ENCODE measurements at regions not wholly inside any gene's neighbourhood (a gene's known extent, or its start where the extent isn't known, plus 50 kb on each side); places are given as distances from the start of the nearest gene placed in this dataset.
"Not testable (repeated sequence)": the region's sequence is repeated elsewhere in the genome, so short reads cannot be mapped to it uniquely, and the experiment has no call there.

DNA sequence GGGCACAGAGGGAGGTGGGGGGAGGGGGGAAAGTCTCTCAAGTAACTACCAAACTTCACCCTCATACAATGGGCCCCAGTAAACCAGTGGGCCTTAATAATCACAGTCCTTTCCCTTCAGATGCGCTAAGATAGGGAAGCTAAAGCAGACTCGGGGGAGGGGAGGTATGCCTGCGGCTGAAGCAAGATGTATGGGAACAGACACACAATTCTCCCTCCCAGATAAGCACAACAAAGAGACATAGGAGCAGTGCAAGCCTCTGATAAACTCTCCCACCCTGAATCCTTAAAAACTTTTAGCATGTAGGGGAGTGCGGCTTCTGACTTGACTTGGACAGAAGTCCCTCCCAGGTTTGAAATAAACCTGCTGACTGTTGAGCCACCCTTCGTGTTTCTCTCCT, 54.7 kb downstream of the PROP1 start:
- not testable (repeated sequence) for FAIRE-seq

DNA sequence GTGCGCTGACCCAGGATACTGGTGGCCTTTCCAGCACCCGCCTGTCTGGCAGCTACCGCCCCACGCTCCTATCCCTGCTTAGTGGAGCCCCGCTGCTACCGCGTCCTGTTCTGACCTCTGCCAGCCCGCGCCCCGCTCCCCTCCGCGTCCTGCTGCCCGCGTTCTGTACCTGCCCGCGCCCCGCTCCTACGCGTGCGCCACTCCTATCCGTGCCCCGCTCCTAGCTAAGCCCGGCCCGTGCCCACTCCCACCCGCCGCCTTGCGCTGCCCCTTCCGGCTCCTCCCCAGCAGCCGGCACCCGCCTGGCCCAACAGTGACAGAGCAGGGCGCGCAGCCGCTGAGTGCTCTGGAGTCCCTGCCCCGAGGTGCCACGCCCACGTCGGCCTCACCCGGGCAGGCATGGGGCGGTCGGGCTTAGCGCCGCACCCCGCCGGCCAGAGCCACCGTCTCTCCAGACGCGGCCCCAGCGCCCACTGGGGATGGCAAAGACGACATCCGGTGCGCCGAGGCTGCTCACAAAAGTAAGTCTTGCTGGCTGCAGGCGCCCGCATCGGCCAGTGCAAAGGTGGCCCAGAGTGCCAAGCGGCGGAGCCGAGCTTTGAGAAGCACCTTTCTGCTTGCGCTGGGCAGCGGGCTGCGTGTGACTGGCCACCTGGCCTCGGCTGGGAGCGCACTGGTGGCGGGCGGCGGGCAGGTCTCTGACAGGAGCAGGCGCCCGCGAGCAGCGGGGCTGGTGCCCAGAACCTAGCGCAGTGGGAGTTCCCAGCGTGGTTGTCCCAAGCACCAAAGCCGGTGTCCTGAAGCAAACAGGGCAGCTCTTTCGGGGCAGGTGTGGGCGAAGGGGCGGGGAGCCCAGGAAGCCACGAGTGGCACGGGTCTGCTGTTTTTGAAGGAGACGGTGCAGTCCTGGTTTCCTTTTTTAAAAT, 56.5 kb downstream of the PROP1 start:
- not testable (repeated sequence) for FAIRE-seq

DNA sequence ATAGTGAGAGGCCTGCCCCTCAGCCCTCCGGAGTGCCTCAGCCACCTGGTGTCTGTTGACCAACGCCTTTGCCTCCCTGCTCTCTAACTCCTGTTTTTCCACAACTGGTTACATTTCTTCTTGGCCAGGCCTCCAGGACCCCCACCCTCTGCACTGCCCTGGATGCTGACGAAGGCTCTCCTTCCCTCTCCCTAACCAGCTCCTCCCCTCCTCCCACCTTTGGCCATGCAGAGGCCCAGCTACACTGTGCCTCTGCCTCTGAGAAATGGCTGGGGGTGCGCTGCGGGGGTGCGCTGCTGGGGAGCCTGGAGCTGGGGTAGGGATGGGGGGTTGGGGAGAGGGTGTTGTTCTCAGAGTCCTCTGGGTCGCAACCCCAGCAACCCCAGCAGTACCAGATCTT, 57.3 kb downstream of the PROP1 start:
- not testable (repeated sequence) for FAIRE-seq

DNA sequence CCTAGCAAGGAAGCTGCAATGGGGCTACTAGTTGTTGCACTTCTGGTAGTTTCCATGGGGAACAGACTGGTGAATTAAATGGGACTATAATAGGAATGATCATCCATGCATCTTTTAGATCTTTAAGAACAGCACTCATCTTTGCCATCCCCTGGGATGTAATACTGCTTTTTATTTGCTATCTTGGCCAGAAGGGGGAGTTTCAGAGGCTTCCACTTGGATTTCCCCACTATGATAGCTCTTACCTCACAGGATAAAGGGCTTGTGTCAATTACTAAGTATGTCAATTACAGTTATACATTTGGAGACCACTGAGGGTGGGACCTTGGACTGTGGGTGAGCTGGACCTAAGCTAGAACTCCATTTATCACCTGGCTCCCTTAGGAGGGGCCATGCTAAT, 61.8 kb downstream of the PROP1 start:
- FAIRE-seq: not testable (repeated sequence)

DNA sequence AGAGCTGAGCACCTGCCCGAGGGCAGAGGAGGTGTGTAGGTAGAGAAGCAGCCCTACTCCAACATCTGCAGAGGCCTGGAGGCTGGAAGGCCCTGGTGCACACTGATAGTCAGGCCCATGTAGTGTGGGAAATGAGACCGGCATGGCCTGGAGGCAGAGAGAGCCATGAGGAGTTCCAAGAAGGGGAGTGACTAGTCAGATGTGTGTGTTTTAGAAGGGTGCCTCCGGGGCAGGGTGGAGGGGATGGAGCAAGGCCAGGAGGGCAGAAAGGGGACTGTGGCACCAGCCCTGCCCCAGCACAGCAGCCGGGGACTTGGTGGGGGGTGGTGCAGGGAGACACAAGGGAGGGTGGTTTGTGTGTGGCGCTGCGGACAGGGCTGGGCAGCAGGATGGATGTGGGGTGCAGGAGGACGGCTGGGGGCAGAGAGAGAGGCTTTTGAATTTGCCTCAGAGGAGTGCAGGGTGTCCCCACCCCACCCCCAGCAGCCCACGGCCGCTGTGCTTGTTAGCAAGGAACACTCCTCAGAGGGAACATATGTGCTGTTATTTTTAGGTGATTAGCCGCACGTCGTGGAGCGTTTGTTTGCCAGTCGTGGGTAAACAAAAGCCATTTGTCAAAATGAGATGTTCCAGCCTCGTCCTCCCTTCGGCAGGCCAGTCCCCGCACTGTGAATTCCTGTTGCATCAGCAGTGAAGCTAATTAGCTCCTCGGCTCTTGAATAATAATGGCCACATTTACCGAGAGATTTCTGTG, 65.6 kb downstream of the PROP1 start:
- FAIRE-seq: peak; percentile 77

DNA sequence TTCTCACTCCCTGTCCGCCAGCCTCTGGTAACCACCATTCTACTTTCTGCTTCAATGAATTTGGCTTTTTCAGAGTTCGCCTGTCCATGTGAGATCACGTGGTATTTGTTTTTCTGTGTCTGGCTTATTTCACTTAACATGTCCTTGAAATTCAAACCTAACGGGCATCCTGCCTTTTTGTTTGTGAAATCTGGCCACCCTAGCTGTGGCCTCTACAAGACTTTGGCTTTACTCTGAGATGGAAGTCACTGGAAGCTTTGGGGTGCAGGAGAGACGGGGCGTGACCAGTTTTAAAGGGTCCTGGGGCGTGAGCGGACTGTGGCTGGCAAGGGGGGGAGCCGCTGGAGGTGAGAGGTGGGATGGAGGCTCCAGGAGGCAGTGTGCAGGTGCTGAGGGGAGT, 66.4 kb downstream of the PROP1 start:
- not testable (repeated sequence) for FAIRE-seq

DNA sequence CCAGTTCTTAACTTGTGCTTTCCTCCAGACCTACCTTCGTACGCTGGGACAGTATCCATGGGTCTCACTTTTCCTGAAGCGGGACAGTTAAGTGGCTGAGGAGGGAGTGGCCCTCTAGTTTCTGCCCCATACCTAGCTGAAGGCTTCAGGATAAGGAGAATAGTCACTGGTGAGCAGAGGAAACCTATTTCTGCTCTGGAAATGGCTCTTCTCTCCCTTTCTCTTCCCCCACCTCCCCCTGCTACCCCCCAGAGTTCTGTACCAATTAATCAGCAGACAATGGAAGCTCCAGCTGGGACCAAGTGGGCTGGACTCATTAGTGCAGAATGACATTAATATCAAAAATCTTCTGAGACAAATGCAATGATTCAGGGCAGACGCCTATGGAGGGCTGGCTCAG, 68.5 kb downstream of the PROP1 start:
- not testable (repeated sequence) for FAIRE-seq

DNA sequence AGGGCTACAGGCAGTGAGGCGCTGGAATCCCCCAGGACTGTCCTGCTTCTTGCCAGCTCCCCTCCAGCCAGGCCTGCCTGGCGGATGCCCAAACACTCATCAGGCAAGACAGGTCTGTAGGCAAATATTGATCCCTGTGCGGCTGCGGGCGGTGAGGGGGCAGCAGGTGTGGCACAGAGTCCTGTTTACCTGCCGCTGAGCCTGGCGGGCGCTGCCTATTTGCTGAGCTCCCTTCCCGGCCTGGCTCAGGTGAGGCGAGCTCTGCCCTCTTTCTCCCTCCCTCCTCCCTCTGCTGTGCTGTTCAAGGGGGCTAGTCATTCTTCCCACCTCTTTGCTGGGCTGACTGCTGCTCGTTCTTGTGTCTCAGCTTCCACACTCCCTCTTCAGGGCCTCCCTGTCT, 71.5 kb downstream of the PROP1 start:
- FAIRE-seq: not testable (repeated sequence)

DNA sequence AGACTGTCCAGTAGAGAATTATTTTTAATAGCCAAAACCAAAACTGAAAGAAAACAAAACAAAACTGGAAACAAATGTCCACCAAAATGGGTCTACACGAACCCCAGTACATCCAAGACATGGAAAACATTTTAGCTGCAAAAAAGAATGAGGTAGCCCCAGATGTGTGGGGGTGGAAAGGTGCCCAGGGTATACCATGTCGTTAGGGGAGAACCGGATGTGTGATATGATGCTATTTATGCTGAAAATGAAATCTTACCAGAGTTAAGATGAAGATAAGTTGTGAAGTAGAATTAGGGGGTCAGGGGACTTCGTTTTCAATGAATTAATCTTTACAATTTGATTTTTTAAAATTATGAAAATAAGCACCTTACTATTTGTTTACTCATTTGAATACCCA, 72.2 kb downstream of the PROP1 start:
- FAIRE-seq: not testable (repeated sequence)

DNA sequence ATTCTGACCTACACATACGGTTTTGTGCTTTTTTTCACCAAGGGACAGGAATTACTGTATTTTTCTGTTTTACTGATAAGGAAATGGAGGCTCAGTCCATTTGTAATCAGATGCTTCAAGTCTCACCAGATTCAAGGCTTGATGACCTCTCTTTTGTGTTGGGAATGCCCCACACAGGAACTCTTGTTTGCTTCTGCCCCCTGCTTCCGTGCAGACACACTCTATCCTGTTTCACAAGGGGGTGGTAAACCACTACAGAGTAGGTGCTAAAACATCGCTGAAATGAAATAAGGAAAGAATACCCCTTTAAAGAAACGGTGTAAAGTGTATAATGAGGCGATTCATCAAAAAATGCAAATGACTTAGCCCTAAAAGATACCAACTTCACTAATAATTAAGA, 72.9 kb downstream of the PROP1 start:
- not testable (repeated sequence) for FAIRE-seq

DNA sequence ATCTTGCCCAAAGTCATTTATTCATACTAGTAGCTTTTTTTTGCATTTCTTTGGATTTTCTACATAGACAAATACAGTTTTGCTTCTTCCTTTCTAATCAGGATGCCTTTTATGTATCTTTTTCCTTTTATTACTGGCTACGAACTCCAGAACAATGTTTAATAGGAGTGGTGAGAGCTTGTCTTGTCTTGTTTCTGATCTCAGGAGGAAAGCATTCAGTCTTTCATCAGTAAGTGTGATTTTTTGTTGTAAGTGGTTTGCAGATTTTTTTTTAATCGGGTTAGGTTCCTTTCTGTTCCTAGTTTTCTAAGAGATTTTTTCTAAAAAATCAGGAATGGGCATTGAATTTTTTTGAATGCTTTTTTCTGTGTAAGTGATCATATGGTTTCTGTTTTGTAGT, 86.8 kb downstream of the PROP1 start:
- FAIRE-seq: not testable (repeated sequence)

DNA sequence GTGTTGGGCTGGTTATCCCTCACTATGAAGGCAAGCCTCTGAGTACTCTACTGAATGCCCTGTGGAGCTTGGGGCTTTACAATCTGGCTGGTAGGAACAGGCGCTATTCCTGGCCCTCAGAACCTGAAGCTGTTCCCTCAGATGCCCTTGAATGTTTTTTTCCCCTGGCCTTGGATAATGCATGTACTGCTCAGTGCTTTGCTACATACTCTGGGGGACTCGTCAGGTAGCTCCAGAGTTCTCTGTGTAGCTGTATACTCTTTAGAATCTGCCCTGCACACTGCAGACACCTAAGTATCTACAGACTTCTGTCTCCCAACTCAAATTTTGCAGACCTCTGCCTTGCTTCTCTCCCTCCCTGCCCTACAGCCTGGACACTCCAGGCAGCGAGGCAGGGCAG, 93.2 kb downstream of the PROP1 start:
- not testable (repeated sequence) for FAIRE-seq

DNA sequence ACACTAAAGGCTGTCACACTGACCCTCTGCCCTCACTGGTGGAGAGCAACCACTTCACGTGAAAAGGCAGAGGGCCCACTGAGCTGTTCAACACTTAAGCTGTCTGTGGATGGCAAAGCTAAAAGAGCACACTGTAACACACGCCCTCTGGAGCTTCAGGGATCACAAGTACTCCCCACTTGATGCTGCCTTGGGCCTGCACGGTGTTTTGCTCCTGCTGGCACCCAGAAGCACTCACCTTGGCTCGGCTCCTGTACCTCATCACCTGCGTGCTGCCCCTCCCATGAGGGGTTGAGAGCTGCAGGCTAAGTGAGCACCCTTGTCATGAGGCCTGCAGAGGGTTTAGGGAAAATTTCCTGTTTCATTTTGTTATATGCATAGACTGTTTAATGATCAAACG, 96.0 kb downstream of the PROP1 start:
- not testable (repeated sequence) for FAIRE-seq

DNA sequence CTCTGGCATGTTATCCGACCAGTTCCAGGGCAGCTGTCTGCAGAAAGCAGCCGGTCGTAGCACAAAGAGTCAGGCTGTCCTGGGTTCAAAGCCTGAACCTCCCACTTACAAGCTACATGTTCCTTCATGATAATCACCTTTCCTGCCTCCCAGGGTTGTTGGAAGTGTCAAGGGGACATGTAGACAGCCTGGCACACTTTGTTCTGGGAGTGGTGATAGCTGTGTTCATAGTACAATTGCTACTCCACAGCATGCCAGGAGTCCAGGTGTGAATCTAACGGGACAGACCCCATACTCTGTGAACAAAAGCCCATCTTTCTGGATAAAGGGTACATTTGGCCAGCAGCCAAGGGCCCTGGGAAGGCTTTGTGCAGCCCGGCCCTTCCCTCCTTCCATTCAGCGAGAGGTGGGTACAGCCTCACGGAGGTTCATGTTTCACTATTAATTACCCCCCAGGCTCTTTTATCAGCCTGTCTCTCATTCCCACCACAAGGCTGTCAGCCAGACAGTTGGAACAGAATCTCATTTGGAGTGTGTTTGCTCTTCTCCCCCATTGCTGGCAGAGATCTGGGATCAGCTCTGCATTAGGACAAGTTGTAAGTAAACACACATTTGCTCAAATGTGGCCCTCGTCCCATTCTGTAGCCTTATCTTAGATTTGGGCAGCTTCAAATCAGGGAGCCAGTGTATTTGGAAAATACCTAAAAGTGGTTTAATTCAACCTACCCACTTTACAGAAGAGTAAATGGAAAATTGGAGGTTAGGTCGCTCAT, 101.2 kb downstream of the PROP1 start:
- not testable (repeated sequence) for FAIRE-seq

DNA sequence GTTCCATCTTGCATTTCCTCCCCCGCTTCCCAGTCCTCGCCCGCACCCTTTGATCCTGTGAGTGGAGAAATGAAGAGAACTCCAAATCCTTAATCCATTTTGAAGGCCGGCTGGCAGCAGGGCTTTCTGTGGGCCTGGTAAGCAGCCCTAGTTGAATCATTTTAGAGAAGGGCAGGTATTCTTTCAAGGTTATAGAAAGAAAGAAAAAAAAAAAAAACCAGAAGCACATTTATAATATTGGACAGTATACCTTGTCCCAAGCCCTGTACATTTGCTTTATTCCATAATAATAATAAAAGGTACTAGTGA, 103.7 kb downstream of the PROP1 start:
- not testable (repeated sequence) for FAIRE-seq

DNA sequence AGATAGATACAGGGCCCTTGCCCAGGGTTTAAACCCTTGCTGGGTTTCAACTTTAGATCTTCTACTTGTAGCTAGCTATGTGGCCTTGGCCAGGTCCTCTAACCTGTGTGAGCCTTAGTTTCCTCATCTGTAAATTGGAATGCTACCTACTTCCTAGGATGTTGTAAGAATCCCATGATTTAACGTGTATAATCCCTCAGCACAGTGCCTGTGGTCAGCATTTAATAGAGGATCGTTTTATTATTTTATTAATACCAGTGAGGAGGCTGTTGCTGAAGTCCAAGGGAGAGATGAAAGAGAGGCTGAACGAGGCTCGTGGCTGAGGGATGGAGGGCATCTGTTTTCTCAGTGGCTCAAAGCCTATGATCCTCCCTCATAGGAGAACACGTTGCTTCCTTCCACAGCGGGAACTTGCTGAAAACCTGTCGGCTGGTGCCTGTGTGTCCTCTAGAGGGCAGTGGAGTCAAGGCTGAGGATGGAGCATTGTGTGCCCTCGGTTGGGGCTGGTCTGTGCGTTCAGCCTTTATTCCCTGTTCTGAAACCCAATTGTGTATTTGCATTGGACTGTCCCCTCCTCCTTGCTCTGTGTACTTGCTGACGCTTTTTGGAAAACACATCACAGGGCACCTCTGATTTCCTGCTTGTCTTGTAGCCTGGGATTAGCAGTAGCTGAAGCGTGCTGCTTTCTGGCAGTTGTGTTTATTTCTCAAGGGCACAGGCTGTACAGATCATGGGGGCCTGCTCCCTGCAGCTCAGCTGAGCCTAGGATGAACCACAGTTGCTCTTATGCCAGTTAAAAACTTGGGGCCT, 104.3 kb downstream of the PROP1 start:
- peak; percentile 77 for FAIRE-seq

DNA sequence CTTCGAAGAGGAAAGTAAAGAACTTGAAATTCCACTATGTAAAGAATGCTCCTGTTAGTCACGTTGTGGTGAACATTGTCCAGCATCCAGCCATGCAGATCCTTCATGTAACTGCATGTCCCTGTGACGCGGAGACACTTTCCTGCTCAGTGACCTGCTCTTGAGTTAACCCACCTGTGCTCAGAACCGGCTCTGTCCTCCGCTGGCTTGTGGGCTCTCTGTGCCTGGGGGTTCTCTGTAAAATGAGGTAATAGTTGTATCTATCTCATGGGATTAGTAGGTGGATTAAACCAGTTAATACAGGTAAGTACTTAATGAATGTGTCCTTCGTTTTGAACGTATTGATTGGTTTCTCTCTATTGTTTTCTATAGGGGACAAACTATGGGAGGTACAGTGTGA, 100.6 kb upstream of the FAM153A start:
- not testable (repeated sequence) for FAIRE-seq

DNA sequence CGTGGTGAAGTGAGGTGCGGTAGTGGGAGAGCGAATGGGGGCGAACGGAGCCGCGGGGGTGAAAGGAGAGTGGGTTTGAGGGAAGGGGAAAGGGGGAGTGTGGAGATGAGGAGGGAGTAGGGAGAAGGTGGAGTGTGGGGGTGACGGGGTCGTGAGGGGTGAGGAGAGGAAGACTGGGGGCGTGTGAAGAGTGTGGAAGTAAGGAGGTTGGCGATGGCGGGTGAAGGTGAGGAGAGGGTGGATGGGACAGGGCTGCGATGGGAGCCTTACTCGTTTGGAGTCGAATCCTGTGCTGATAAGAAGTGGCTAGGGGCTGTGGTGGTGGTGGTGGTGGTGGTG, 93.2 kb upstream of the FAM153A start:
- not testable (repeated sequence) for FAIRE-seq

DNA sequence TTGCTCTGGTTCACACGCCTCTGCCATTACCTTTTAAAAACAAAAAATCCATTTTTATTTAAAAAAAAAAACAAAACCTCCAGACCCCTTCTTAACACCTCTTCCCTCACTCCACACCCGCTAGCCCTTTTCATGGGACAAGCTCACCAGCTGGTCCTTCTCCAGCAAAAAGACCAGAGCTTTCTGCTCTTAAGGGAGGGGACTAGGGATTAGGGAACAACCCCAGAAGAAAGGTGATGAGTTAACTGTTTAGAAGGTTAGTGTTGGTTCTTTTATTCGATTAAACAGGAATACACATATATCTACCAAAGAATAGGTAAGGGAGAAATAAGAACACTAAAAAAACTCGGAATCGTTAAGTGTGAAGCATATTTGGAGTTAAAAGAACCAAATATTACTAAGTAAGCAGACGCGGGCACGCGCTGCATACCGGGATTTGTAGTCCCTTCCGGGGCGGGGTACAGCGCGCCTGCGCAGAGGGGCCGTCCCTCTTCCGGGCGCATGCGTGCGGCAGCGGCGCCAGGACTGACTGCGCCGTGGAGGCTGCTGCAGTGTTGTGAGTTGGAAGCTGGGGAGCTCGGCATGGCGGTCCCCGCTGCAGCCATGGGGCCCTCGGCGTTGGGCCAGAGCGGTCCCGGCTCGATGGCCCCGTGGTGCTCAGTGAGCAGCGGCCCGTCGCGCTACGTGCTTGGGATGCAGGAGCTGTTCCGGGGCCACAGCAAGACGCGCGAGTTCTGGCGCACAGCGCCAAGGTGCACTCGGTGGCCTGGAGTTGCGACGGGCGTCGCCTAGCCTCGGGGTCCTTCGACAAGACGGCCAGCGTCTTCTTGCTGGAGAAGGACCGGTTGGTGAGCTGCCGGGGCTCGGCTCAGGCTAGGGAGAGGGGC, 92.6 kb upstream of the FAM153A start:
- not testable (repeated sequence) for FAIRE-seq

DNA sequence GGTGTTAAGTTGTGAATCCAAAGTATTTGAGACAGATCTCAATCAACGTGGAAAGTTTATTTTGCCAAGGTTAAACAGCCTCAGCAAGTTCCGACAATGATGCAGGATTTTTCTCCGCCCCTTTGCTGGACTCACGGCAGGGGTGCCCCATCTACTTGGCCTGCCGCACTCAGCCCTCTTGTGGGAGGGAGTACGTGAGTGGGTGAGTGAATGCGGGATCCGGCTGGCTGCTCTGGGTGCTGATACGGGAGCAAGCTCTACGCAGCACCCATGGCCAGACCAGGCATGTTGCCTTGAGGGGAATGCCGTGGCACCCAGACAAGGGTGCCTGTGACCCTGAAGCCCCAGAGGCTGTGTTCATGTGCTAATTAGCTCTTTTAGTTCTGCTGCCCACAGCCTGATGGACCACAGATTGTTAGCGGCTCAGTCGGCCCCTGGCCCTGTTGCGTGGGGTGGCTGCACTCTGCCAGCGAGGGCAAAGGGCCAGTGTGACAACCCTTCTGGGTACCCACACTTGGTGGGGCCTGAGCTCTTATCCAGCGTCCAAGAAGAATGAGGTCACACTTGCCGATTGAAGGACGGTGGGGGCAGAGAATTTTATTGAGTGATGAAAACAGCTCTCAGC, 81.2 kb upstream of the FAM153A start:
- FAIRE-seq: not testable (repeated sequence)
